Spleen (tissue), 11 donors: ENCODE measurements at regions not wholly inside any gene's neighbourhood (a gene's known extent, or its start where the extent isn't known, plus 50 kb on each side); places are given as distances from the start of the nearest gene placed in this dataset.

Experiments used
- DNase-seq: peaks from one replicate; pipeline ENCODE4 v3.0.0-alpha.2; 2020
- H3K27ac ChIP-seq, 8 donors: fragments of 200-600 bp; sonication (generic) in 7 of 8; 1 replicate in 4 of 8; 2 replicates in 4 of 8; pipeline versions ENCODE4 v1.5.0 to v1.8.0; 2016 to 2021; ENCODE audit warnings: inconsistent platforms in 4 of 8, mild to moderate bottlenecking in 4 of 8, moderate library complexity in 1 of 8
- H3K27me3 ChIP-seq, 7 donors: fragments of 200-600 bp; sonication (generic) in 6 of 7; replicated peaks in 1 of 7; 1 replicate in 4 of 7; 2 replicates in 3 of 7; pipeline versions ENCODE4 v1.5.0 to v1.8.0; 2016 to 2021; ENCODE audit warnings: inconsistent platforms in 3 of 7, mild to moderate bottlenecking in 1 of 7
- H3K36me3 ChIP-seq, 6 donors: fragments of 200-600 bp; sonication (generic) in 5 of 6; 1 replicate in 4 of 6; 2 replicates in 2 of 6; pipeline versions ENCODE4 v1.5.0 to v1.8.0; 2016 to 2021; ENCODE audit warnings: inconsistent platforms in 2 of 6
- H3K4me1 ChIP-seq, 6 donors: fragments of 200-600 bp; sonication (generic) in 5 of 6; 1 replicate in 3 of 6; 2 replicates in 3 of 6; pipeline versions ENCODE4 v1.5.0 to v1.8.0; 2016 to 2021; ENCODE audit warnings: inconsistent platforms in 3 of 6
- H3K4me3 ChIP-seq, 8 donors: fragments of 200-600 bp; sonication (generic) in 7 of 8; 1 replicate in 4 of 8; 2 replicates in 4 of 8; pipeline versions ENCODE4 v1.5.0 to v1.8.0; 2016 to 2021; ENCODE audit warnings: inconsistent platforms in 4 of 8, mild to moderate bottlenecking in 4 of 8, moderate library complexity in 2 of 8
- H3K9me3 ChIP-seq, 8 donors: fragments of 200-600 bp; sonication (generic) in 7 of 8; 1 replicate in 4 of 8; 2 replicates in 4 of 8; pipeline versions ENCODE4 v1.5.0 to v1.8.0; 2016 to 2021; ENCODE audit warnings: inconsistent platforms in 4 of 8
- CTCF ChIP-seq, 11 experiments: fragments of 200-600 bp in 7 of 11; fragments of 450-650 bp in 4 of 11; sonication (generic) in 4 of 11; IDR thresholded peaks in 8 of 11; conservative IDR thresholded peaks in 3 of 11; 1 replicate in 7 of 11; 2 replicates in 4 of 11; pipeline versions ENCODE4 v1.4.0 to v1.8.0; 2016 to 2021; ENCODE audit warnings: antibody characterized with exemption in 11 of 11, inconsistent platforms in 4 of 11, mild to moderate bottlenecking in 1 of 11
- POLR2A ChIP-seq, 3 donors: fragments of 450-650 bp; IDR thresholded peaks; one replicate each; pipeline ENCODE4 v1.5.1; 2017; ENCODE audit warnings: antibody characterized with exemption in 3 of 3, mild to moderate bottlenecking in 1 of 3
- POLR2AphosphoS5 ChIP-seq, 3 donors: sonication (generic); formaldehyde crosslinking; IDR thresholded peaks; one replicate each; pipeline ENCODE4 v1.5.1; 2017; ENCODE audit warnings: antibody characterized with exemption in 3 of 3
- WGBS, 5 donors: extraction: QIAGEN DNeasy Blood & Tissue Kit in 3 of 5; methylation state at CpG; one replicate each; pipeline versions ENCODE4 v1.1.5 to v1.1.7; 2013 to 2018; 5-methylcytosine and 5-hydroxymethylcytosine counted together
- intact Hi-C: fragments of 100-400 bp; cut with DNase I; formaldehyde crosslinking; loops from one replicate; pipeline ENCODE4 v1.15.0; 2023; ENCODE audit warnings: low total_unique reads
- donor health status: healthy with polysubstance abuse.
- donor health status: DM: no; HTN: no; CAD: no; lungs with moderate emphysema.
- donor health status: DM: no; HTN: no; CAD: no.
- donor health status: Bipolar disorder and iron deficiency.
- donor health status: healthy.
- donor health status: DM: no; HTN: no; CAD: no.
- donor health status: DM: yes; HTN: yes; CAD: no.

GRCh38 chr2:58501371-58502160, 260.4 kb upstream of the FANCL start:
- WGBS, 5 donors = 75 to 93% (median 85%) methylated on average over 11 of the region's 11 CpGs
- no peaks in the 10 kb centered on the region for H3K4me1 ChIP-seq
- TF ChIP-seq CTCF (IDR thresholded peaks at IDR 0.05 in 8 of 11, conservative IDR thresholded peaks at IDR 0.05 in 3 of 11) (no peak), POLR2AphosphoS5 (IDR thresholded peaks at IDR 0.05) (no peak), POLR2A (IDR thresholded peaks at IDR 0.05) (no peak)
- no peaks in the 10 kb centered on the region for H3K9me3 ChIP-seq
- intact Hi-C loops = no loop called here
- H3K27ac ChIP-seq = no peak overlapping the region
- no peak for DNase-seq
- H3K27me3 ChIP-seq = peaks cover 0 to 4% (median 0%) of the 10 kb centered on the region in 7 donors
- H3K4me3 ChIP-seq = no peak overlapping the region
- no peaks in the 10 kb centered on the region for H3K36me3 ChIP-seq

- 64 to 84% (median 70%) methylated on average over 3 of the region's 3 CpGs for WGBS, 5 donors
- H3K36me3 ChIP-seq = no peaks in the 10 kb centered on the region
- intact Hi-C loops = no loop called here
Measured at GRCh38 chr2:58497168-58497567, 256.0 kb upstream of the FANCL start.

GRCh38 chr2:58495806-58496205, 254.7 kb upstream of the FANCL start:
- H3K4me3 ChIP-seq = no peak overlapping the region
- intact Hi-C loops = no loop called here
- no peaks in the 10 kb centered on the region for H3K4me1 ChIP-seq
- 86 to 97% (median 91%) methylated on average over 1 of the region's 1 CpG for WGBS, 5 donors
- H3K36me3 ChIP-seq = no peaks in the 10 kb centered on the region
- no peak for DNase-seq
- TF ChIP-seq CTCF (IDR thresholded peaks at IDR 0.05 in 8 of 11, conservative IDR thresholded peaks at IDR 0.05 in 3 of 11) (no peak), POLR2A (IDR thresholded peaks at IDR 0.05) (no peak), POLR2AphosphoS5 (IDR thresholded peaks at IDR 0.05) (no peak)
- no peak overlapping the region for H3K27ac ChIP-seq
- no peaks in the 10 kb centered on the region for H3K9me3 ChIP-seq
- H3K27me3 ChIP-seq = no peaks in the 10 kb centered on the region

More at GRCh38 chr2:58497168-58497567, 256.0 kb upstream of the FANCL start:
- TF ChIP-seq POLR2AphosphoS5 (IDR thresholded peaks at IDR 0.05) (no peak), CTCF (IDR thresholded peaks at IDR 0.05 in 8 of 11, conservative IDR thresholded peaks at IDR 0.05 in 3 of 11) (no peak), POLR2A (IDR thresholded peaks at IDR 0.05) (no peak)
- H3K27me3 ChIP-seq = peaks cover 0 to 4% (median 0%) of the 10 kb centered on the region in 7 donors
- H3K4me3 ChIP-seq = no peak overlapping the region
- H3K4me1 ChIP-seq = no peaks in the 10 kb centered on the region
- H3K9me3 ChIP-seq = no peaks in the 10 kb centered on the region
- DNase-seq = no peak
- H3K27ac ChIP-seq = no peak overlapping the region

GRCh38 chr2:58494071-58494501, 253.0 kb upstream of the FANCL start:
- WGBS, 5 donors = 87 to 94% (median 90%) methylated on average over 10 of the region's 10 CpGs
- Histone ChIP-seq H3K4me1 (no peaks in the 10 kb centered on the region), H3K4me3 (no peak overlapping the region), H3K9me3 (no peaks in the 10 kb centered on the region), H3K27ac (no peak overlapping the region), H3K36me3 (no peaks in the 10 kb centered on the region), H3K27me3 (no peaks in the 10 kb centered on the region)
- no peak for TF ChIP-seq POLR2AphosphoS5 (IDR thresholded peaks at IDR 0.05)
- TF ChIP-seq CTCF (IDR thresholded peaks at IDR 0.05 in 8 of 11, conservative IDR thresholded peaks at IDR 0.05 in 3 of 11) = no peak
- no peak for TF ChIP-seq POLR2A (IDR thresholded peaks at IDR 0.05)
- DNase-seq = no peak
- intact Hi-C loops = no loop called here
